Endothelial cell (in vitro differentiated cells): ENCODE measurements at regions not wholly inside any gene's neighbourhood (a gene's known extent, or its start where the extent isn't known, plus 50 kb on each side); places are given as distances from the start of the nearest gene placed in this dataset.

Source experiments
- DNase-seq: peaks from one replicate; pipeline ENCODE4 v3.0.0; 2021; ENCODE audit warnings: low spot score
- H3K27ac Mint-ChIP-seq: one replicate; pipeline ENCODE4 v1.8.0; 2021; ENCODE audit warnings: mixed read lengths, inconsistent platforms; ENCODE audit not compliant: unreplicated experiment
- H3K27me3 Mint-ChIP-seq: one replicate; pipeline ENCODE4 v1.8.0; 2021; ENCODE audit warnings: mild to moderate bottlenecking, moderate library complexity, mixed read lengths, inconsistent platforms; ENCODE audit not compliant: unreplicated experiment
- H3K36me3 Mint-ChIP-seq: one replicate; pipeline ENCODE4 v1.8.0; 2021; ENCODE audit warnings: mild to moderate bottlenecking, low read depth, mixed read lengths, inconsistent platforms; ENCODE audit not compliant: unreplicated experiment
- H3K4me1 Mint-ChIP-seq: one replicate; pipeline ENCODE4 v1.8.0; 2021; ENCODE audit warnings: mild to moderate bottlenecking, mixed read lengths, inconsistent platforms; ENCODE audit not compliant: unreplicated experiment
- H3K4me3 Mint-ChIP-seq: one replicate; pipeline ENCODE4 v1.8.0; 2021; ENCODE audit warnings: mild to moderate bottlenecking, mixed read lengths, inconsistent platforms; ENCODE audit not compliant: unreplicated experiment
- H3K9me3 Mint-ChIP-seq: one replicate; pipeline ENCODE4 v1.8.0; 2021; ENCODE audit warnings: mixed read lengths, inconsistent platforms; ENCODE audit not compliant: unreplicated experiment
- CTCF ChIP-seq: fragments of 200-600 bp; sonication (generic); IDR thresholded peaks from one replicate; pipeline ENCODE4 v1.5.0; 2021; ENCODE audit warnings: antibody characterized with exemption; ENCODE audit not compliant: unreplicated experiment

- Mint-ChIP-seq H3K9me3 (no peaks in the 10 kb centered on the region), H3K4me3 (no peak overlapping the region), H3K4me1 (no peaks in the 10 kb centered on the region), H3K36me3 (no peaks in the 10 kb centered on the region), H3K27me3 (no peaks in the 10 kb centered on the region), H3K27ac (no peak overlapping the region)
- TF ChIP-seq CTCF: no peak
- DNase-seq: no peak
Observed at GRCh38 chr2:145116056-145116455, 596.1 kb upstream of the ZEB2 start.

- DNase-seq: no peak
- no peaks in the 10 kb centered on the region for H3K36me3 Mint-ChIP-seq
- TF ChIP-seq CTCF: no peak
- no peaks in the 10 kb centered on the region for H3K27me3 Mint-ChIP-seq
- H3K4me1 Mint-ChIP-seq: no peaks in the 10 kb centered on the region
- H3K27ac Mint-ChIP-seq: no peak overlapping the region
- no peak overlapping the region for H3K4me3 Mint-ChIP-seq
- no peaks in the 10 kb centered on the region for H3K9me3 Mint-ChIP-seq
Observed at GRCh38 chr2:145114726-145115125, 594.8 kb upstream of the ZEB2 start.

- TF ChIP-seq CTCF: no peak
- DNase-seq: no peak
- Mint-ChIP-seq H3K27me3 (no peaks in the 10 kb centered on the region), H3K36me3 (no peaks in the 10 kb centered on the region), H3K9me3 (no peaks in the 10 kb centered on the region), H3K4me1 (no peaks in the 10 kb centered on the region), H3K27ac (no peak overlapping the region), H3K4me3 (no peak overlapping the region)
Observed at GRCh38 chr2:145112467-145112866, 592.5 kb upstream of the ZEB2 start.

- Mint-ChIP-seq H3K27ac (no peak overlapping the region), H3K27me3 (no peaks in the 10 kb centered on the region), H3K4me1 (no peaks in the 10 kb centered on the region), H3K36me3 (no peaks in the 10 kb centered on the region), H3K4me3 (no peak overlapping the region), H3K9me3 (no peaks in the 10 kb centered on the region)
- no peak for DNase-seq
- no peak for TF ChIP-seq CTCF
Observed at GRCh38 chr2:145110668-145111356, 590.9 kb upstream of the ZEB2 start.

- Mint-ChIP-seq H3K4me1 (no peaks in the 10 kb centered on the region), H3K27ac (no peak overlapping the region), H3K9me3 (no peaks in the 10 kb centered on the region), H3K27me3 (no peaks in the 10 kb centered on the region), H3K4me3 (no peak overlapping the region), H3K36me3 (no peaks in the 10 kb centered on the region)
- DNase-seq: no peak
- TF ChIP-seq CTCF: no peak
Observed at GRCh38 chr2:145108959-145109710, 589.2 kb upstream of the ZEB2 start.
